PC-9 (cell line): ENCODE measurements at regions not wholly inside any gene's neighbourhood (a gene's known extent, or its start where the extent isn't known, plus 50 kb on each side); places are given as distances from the start of the nearest gene placed in this dataset.
"Not testable (repeated sequence)": the region's sequence is repeated elsewhere in the genome, so short reads cannot be mapped to it uniquely, and the experiment has no call there.

ENCODE experiments used
- EZH2 ChIP-seq: fragments of 200-600 bp; sonication (generic); IDR thresholded peaks from 2 replicates; pipeline ENCODE4 v1.8.0; 2017; ENCODE audit warnings: antibody characterized with exemption, low read depth
- TF ChIP-seq, protein P1 (sequence below): fragments of 200-600 bp; sonication (generic); conservative IDR thresholded peaks from 2 replicates; pipeline ENCODE4 v1.6.1; 2017; ENCODE audit warnings: mixed run types, antibody characterized with exemption, mild to moderate bottlenecking, moderate library complexity

DNA sequence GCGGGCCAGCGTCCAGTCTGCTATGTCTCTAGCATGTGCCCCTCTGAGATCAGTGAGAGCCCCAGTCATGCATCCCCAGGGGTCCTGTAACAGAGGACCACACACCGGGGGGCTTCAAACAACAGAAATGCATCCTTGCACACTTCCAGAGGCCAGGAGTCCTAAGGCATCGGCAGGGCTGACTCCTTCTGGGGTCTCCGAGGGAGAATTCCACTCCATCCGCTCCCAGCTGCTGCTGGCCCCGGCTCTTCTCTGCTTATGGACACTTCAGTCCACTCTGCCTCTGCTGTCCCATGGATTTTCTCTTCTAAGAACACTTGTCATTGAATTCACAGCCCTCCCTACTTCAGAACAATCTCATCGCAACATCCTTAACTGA is 157.6 kb downstream of the NPIPB11 start:
- TF ChIP-seq, protein P1, sequence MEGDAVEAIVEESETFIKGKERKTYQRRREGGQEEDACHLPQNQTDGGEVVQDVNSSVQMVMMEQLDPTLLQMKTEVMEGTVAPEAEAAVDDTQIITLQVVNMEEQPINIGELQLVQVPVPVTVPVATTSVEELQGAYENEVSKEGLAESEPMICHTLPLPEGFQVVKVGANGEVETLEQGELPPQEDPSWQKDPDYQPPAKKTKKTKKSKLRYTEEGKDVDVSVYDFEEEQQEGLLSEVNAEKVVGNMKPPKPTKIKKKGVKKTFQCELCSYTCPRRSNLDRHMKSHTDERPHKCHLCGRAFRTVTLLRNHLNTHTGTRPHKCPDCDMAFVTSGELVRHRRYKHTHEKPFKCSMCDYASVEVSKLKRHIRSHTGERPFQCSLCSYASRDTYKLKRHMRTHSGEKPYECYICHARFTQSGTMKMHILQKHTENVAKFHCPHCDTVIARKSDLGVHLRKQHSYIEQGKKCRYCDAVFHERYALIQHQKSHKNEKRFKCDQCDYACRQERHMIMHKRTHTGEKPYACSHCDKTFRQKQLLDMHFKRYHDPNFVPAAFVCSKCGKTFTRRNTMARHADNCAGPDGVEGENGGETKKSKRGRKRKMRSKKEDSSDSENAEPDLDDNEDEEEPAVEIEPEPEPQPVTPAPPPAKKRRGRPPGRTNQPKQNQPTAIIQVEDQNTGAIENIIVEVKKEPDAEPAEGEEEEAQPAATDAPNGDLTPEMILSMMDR, result not testable (repeated sequence)
- TF ChIP-seq EZH2, result not testable (repeated sequence)
